ENCODE measurements at regions not wholly inside any gene's neighbourhood (a gene's known extent, or its start where the extent isn't known, plus 50 kb on each side); places are given as distances from the start of the nearest gene placed in this dataset.
"Not testable (repeated sequence)": the region's sequence is repeated elsewhere in the genome, so short reads cannot be mapped to it uniquely, and the experiment has no call there.

DNA sequence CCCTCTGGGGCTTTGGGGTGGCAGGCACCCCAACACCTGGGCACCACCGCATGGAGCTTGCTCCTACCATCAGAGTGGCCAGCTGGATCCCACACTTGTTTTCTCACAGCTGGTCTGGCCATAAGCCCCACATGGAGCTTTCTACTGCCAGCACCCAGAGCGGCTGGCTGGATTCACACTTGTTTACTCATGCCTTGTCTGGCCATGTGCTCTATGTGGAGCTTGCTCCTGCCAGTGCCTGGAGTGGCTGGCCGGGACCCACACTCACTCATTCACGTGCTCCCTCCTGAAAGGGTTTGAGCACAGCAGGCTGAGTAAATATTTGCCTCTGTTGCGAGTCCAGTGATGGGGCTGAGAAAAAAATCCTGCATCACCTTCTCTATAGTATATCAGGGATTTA lies 487.0 kb downstream of the CD109 start:
- in situ Hi-C loops (cut with HindIII; ENCODE audit: low sequenced_read_pairs): no loop called here
- TF ChIP-seq, protein P1, sequence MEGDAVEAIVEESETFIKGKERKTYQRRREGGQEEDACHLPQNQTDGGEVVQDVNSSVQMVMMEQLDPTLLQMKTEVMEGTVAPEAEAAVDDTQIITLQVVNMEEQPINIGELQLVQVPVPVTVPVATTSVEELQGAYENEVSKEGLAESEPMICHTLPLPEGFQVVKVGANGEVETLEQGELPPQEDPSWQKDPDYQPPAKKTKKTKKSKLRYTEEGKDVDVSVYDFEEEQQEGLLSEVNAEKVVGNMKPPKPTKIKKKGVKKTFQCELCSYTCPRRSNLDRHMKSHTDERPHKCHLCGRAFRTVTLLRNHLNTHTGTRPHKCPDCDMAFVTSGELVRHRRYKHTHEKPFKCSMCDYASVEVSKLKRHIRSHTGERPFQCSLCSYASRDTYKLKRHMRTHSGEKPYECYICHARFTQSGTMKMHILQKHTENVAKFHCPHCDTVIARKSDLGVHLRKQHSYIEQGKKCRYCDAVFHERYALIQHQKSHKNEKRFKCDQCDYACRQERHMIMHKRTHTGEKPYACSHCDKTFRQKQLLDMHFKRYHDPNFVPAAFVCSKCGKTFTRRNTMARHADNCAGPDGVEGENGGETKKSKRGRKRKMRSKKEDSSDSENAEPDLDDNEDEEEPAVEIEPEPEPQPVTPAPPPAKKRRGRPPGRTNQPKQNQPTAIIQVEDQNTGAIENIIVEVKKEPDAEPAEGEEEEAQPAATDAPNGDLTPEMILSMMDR (IDR thresholded peaks at IDR 0.05; ENCODE audit: low read depth, low read length): no peak
- no peak for DNase-seq (ENCODE audit: low read depth, low spot score)
- H3K4me3 ChIP-seq (ENCODE audit: low read depth, low read length): no peak overlapping the region

DNA sequence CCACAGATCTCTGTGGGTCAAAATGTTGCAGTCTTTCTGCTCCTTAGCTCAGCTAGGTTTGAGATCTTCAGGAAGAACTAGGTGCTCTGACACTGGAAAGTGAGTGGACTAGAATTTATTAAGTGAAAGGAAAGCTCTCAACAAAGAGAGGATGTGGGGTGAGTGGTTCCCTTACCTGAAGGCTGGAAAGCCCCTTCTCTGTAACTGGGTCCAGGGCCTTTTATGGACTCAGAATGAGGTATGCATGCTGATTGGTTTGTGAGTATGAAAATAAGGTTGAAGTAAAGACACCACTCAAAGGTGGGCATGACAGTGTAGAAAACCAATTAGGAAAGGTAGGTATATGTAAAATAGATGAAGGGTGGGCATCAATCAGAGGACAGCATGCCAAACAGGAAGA lies 485.5 kb downstream of the CD109 start:
- H3K4me3 ChIP-seq (ENCODE audit: low read depth, low read length): no peak overlapping the region
- in situ Hi-C loops (cut with HindIII; ENCODE audit: low sequenced_read_pairs): no loop called here
- TF ChIP-seq, protein P1 (IDR thresholded peaks at IDR 0.05; ENCODE audit: low read depth, low read length): no peak
- DNase-seq (ENCODE audit: low read depth, low spot score): no peak

DNA sequence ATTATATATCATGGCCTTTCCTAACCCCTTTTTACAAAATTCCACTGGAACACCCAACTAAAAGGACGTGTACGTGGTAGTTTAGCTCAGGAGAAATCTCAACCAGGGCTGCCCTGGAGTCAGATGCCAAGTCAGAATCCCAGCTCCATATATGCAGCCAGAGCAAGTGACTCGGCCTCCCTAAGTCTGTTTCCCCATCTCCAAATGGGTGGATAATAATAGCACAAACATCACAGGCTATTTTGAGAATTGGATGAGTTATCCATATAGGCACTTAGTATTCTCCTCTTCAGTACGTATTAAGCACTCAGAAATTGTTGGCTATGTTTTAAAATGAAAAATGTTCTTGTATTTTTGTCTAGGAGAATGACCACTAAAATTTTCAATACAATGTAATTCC lies 481.5 kb downstream of the CD109 start:
- no peak for DNase-seq (ENCODE audit: low read depth, low spot score)
- TF ChIP-seq, protein P1 (IDR thresholded peaks at IDR 0.05; ENCODE audit: low read depth, low read length): no peak
- in situ Hi-C loops (cut with HindIII; ENCODE audit: low sequenced_read_pairs): no loop called here
- H3K4me3 ChIP-seq (ENCODE audit: low read depth, low read length): no peak overlapping the region

DNA sequence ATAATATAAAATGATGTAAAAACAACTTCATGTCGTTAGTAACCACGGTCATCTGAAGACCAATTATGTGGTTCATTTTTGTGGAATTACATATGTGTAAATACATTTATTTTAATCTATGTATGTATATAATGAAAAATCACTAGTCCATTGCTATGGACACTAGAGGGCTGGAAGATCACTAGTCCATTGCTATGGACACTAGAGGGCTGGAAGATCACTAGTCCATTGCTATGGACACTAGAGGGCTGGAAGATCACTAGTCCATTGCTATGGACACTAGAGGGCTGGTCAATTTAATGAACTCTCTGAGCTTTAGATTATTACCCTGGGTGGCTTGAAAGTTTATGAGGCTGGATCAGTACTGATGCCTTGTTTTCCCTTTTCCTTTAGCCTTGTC lies 474.5 kb downstream of the CD109 start:
- in situ Hi-C loops (cut with HindIII; ENCODE audit: low sequenced_read_pairs); H3K4me3 ChIP-seq (ENCODE audit: low read depth, low read length); DNase-seq (ENCODE audit: low read depth, low spot score): not testable (repeated sequence)

DNA sequence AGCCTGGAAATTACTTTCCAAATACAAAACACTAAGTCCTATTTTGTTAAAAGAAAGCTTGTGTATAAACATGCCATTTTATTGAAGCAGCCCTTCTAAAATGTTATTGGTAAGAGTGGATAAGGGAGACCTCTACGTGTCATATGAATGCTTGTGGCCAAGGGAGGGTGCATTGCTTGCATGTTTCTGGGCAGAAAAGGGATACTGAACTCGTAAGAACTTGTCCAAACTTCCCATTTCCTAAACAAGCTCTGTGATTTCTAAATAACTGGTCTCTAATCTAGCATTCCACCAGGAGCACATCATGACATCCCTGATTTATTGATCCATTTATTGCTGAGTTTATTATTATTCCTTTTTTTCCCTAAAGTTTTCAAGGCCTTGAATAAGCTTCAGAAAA lies 474.1 kb downstream of the CD109 start:
- H3K4me3 ChIP-seq (ENCODE audit: low read depth, low read length): no peak overlapping the region
- TF ChIP-seq, protein P1 (IDR thresholded peaks at IDR 0.05; ENCODE audit: low read depth, low read length): no peak
- peak; percentile 33 for DNase-seq (ENCODE audit: low read depth, low spot score)
- in situ Hi-C loops (cut with HindIII; ENCODE audit: low sequenced_read_pairs): no loop called here

DNA sequence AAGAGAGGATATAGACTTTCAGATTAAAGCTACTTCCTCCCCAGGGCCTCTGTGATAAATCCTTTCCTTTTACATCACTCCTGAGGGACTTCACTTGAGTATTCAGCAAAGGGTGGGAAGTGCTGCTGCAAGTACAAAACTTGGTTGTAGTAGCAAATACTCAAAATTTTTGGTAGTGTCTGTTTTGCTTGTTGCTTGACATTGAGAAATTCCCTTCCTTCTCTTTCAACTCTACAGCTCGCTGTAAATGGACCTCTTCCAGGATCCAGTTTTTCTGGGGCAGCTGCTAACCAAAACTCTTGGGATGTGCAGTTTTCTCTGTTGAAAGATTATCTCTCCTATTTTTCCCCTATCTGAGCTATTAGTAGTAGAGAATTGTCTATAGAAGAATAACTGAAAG lies 472.0 kb downstream of the CD109 start:
- no peak overlapping the region for H3K4me3 ChIP-seq (ENCODE audit: low read depth, low read length)
- in situ Hi-C loops (cut with HindIII; ENCODE audit: low sequenced_read_pairs): no loop called here
- DNase-seq (ENCODE audit: low read depth, low spot score): no peak
- TF ChIP-seq, protein P1 (IDR thresholded peaks at IDR 0.05; ENCODE audit: low read depth, low read length): no peak

DNA sequence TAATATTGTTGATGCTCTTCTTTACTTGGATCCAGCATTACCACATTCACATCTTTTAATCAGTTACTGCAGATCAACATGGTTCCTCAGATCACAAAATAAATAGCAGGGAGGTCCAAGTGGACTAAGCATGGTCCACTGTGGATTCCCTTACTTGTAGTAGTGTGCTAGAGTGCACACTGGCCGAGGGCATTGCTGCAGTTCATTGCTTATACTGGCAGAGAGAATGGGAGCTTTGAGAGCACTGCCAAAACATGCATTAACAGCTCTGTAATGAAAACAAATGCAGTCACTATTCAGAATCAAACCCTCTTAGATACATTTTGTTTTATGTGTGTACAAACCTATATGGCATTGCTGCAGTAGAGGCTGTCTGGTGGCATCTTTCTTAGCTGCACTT lies 471.5 kb downstream of the CD109 start:
- TF ChIP-seq, protein P1 (IDR thresholded peaks at IDR 0.05; ENCODE audit: low read depth, low read length): no peak
- in situ Hi-C loops (cut with HindIII; ENCODE audit: low sequenced_read_pairs): no loop called here
- H3K4me3 ChIP-seq (ENCODE audit: low read depth, low read length): no peak overlapping the region
- DNase-seq (ENCODE audit: low read depth, low spot score): no peak

Data from astrocyte of the spinal cord (primary cell).